H9 (cell line): ENCODE measurements at regions not wholly inside any gene's neighbourhood (a gene's known extent, or its start where the extent isn't known, plus 50 kb on each side); places are given as distances from the start of the nearest gene placed in this dataset.

ENCODE experiments used
- DNase-seq: peaks from one replicate; pipeline ENCODE4 v3.0.0-alpha.2; 2017
- H2AFZ ChIP-seq: one replicate; pipeline ENCODE4 v1.6.1; 2013; ENCODE audit warnings: mild to moderate bottlenecking, low read length, control low read depth, moderate library complexity
- H2AK5ac ChIP-seq: 2 replicates; pipeline ENCODE4 v1.6.1; 2013; ENCODE audit warnings: low read length, control low read depth, mixed read lengths; ENCODE audit not compliant: insufficient read length
- H2BK120ac ChIP-seq: one replicate; pipeline ENCODE4 v1.6.1; 2013; ENCODE audit warnings: low read depth, mild to moderate bottlenecking, low read length, control low read depth, inconsistent platforms; ENCODE audit not compliant: poor library complexity, severe bottlenecking
- H2BK12ac ChIP-seq: 2 replicates; pipeline ENCODE4 v1.6.1; 2013; ENCODE audit warnings: low read length, control low read depth, mixed read lengths, low read depth; ENCODE audit not compliant: insufficient read length
- H2BK15ac ChIP-seq: 2 replicates; pipeline ENCODE4 v1.6.1; 2013; ENCODE audit warnings: low read depth, low read length, control low read depth
- H2BK20ac ChIP-seq: one replicate; pipeline ENCODE4 v1.6.1; 2013; ENCODE audit warnings: low read depth, mild to moderate bottlenecking, low read length, control low read depth, inconsistent platforms; ENCODE audit not compliant: poor library complexity, severe bottlenecking
- H2BK5ac ChIP-seq: 2 replicates; pipeline ENCODE4 v1.6.1; 2013; ENCODE audit warnings: low read length, control low read depth, mixed read lengths; ENCODE audit not compliant: insufficient read length
- H3K14ac ChIP-seq: 2 replicates; pipeline ENCODE4 v1.6.1; 2013; ENCODE audit warnings: low read length, control low read depth; ENCODE audit not compliant: insufficient read depth
- H3K18ac ChIP-seq: 2 replicates; pipeline ENCODE4 v1.6.1; 2013; ENCODE audit warnings: low read depth, mild to moderate bottlenecking, mixed read lengths, low read length, control low read depth; ENCODE audit not compliant: insufficient read length
- H3K23ac ChIP-seq: 2 replicates; pipeline ENCODE4 v1.6.1; 2013; ENCODE audit warnings: low read length, control low read depth, mixed read lengths, low read depth; ENCODE audit not compliant: insufficient read length
- H3K23me2 ChIP-seq: 2 replicates; pipeline ENCODE4 v1.6.1; 2013; ENCODE audit warnings: low read depth, mild to moderate bottlenecking, mixed read lengths, low read length, control low read depth; ENCODE audit not compliant: insufficient read length, poor library complexity, severe bottlenecking
- H3K27ac ChIP-seq: 2 replicates; pipeline ENCODE4 v1.5.1; 2013; ENCODE audit warnings: low read length, control low read depth, mixed read lengths, low read depth; ENCODE audit not compliant: insufficient read length
- H3K27me3 ChIP-seq: 2 replicates; pipeline ENCODE4 v1.6.1; 2013; ENCODE audit warnings: low read length, control low read depth, inconsistent platforms; ENCODE audit not compliant: insufficient read depth
- H3K4ac ChIP-seq: 2 replicates; pipeline ENCODE4 v1.6.1; 2013; ENCODE audit warnings: low read depth, mild to moderate bottlenecking, control low read depth, inconsistent platforms, low read length, moderate library complexity
- H3K4me1 ChIP-seq: 2 replicates; pipeline ENCODE4 v1.6.1; 2013; ENCODE audit warnings: low read length, control low read depth, inconsistent platforms; ENCODE audit not compliant: insufficient read depth
- H3K4me2 ChIP-seq: 2 replicates; pipeline ENCODE4 v1.6.1; 2013; ENCODE audit warnings: low read length, control low read depth, mixed read lengths; ENCODE audit not compliant: insufficient read length, insufficient read depth
- H3K56ac ChIP-seq: 2 replicates; pipeline ENCODE4 v1.6.1; 2013; ENCODE audit warnings: low read depth, mild to moderate bottlenecking, mixed read lengths, low read length, control low read depth; ENCODE audit not compliant: insufficient read length
- H3K79me1 ChIP-seq: 2 replicates; pipeline ENCODE4 v1.6.1; 2013; ENCODE audit warnings: low read depth, mild to moderate bottlenecking, moderate library complexity, low read length, control low read depth, inconsistent platforms; ENCODE audit not compliant: insufficient read depth, poor library complexity, severe bottlenecking
- H3K79me2 ChIP-seq: 2 replicates; pipeline ENCODE4 v1.6.1; 2013; ENCODE audit warnings: low read length, control low read depth, inconsistent platforms; ENCODE audit not compliant: insufficient read depth
- H3K9ac ChIP-seq: 2 replicates; pipeline ENCODE4 v1.6.1; 2013; ENCODE audit warnings: low read length, control low read depth, mixed read lengths; ENCODE audit not compliant: insufficient read length; ENCODE audit errors: extremely low read depth
- H3K9me3 ChIP-seq: one replicate; pipeline ENCODE4 v1.6.1; 2013; ENCODE audit warnings: low read depth, low read length, inconsistent platforms; ENCODE audit not compliant: control insufficient read depth
- H3T11ph ChIP-seq: one replicate; pipeline ENCODE4 v1.6.1; 2013; ENCODE audit warnings: mild to moderate bottlenecking, low read length, control low read depth, inconsistent platforms
- H4K20me1 ChIP-seq: one replicate; pipeline ENCODE4 v1.6.1; 2013; ENCODE audit not compliant: control insufficient read depth, insufficient read length, insufficient read depth
- H4K5ac ChIP-seq: 2 replicates; pipeline ENCODE4 v1.6.1; 2013; ENCODE audit warnings: low read depth, mild to moderate bottlenecking, mixed read lengths, low read length, control low read depth; ENCODE audit not compliant: insufficient read length
- H4K8ac ChIP-seq: replicated peaks from 2 replicates; pipeline ENCODE4 v1.6.1; 2013; ENCODE audit warnings: low read length, control low read depth, mixed read lengths, low read depth; ENCODE audit not compliant: insufficient read length
- H4K91ac ChIP-seq: 2 replicates; pipeline ENCODE4 v1.6.1; 2013; ENCODE audit warnings: low read depth, mild to moderate bottlenecking, moderate library complexity, mixed read lengths, low read length, control low read depth; ENCODE audit not compliant: insufficient read length
- H3K27ac Mint-ChIP-seq, 3 experiments: 2 replicates in 2 of 3; 3 replicates in 1 of 3; pipeline ENCODE4 v1.8.0; 2020 to 2021; ENCODE audit warnings: mixed read lengths in 3 of 3, mild to moderate bottlenecking in 1 of 3, moderate library complexity in 1 of 3
- H3K27me3 Mint-ChIP-seq: 2 replicates; pipeline ENCODE4 v1.8.0; 2021; ENCODE audit warnings: low read depth, mild to moderate bottlenecking, moderate library complexity, mixed read lengths
- H3K36me3 Mint-ChIP-seq, 3 experiments: 2 replicates in 2 of 3; 3 replicates in 1 of 3; pipeline ENCODE4 v1.8.0; 2020 to 2021; ENCODE audit warnings: low read depth in 3 of 3, mixed read lengths in 3 of 3; ENCODE audit not compliant: insufficient read depth in 1 of 3
- H3K4me1 Mint-ChIP-seq, 2 experiments: 2 replicates each; pipeline ENCODE4 v1.8.0; 2020; ENCODE audit warnings: mixed read lengths in 2 of 2
- H3K4me3 Mint-ChIP-seq, 2 experiments: 2 replicates in 1 of 2; 3 replicates in 1 of 2; pipeline ENCODE4 v1.8.0; 2020 to 2021; ENCODE audit warnings: mild to moderate bottlenecking in 2 of 2, mixed read lengths in 2 of 2, moderate library complexity in 1 of 2
- H3K9me3 Mint-ChIP-seq, 2 experiments: 2 replicates in 1 of 2; 3 replicates in 1 of 2; pipeline ENCODE4 v1.8.0; 2020; ENCODE audit warnings: mild to moderate bottlenecking in 2 of 2, mixed read lengths in 2 of 2, moderate library complexity in 1 of 2
- CTCF ChIP-seq: fragments of 200-600 bp; sonication (generic); conservative IDR thresholded peaks from 3 replicates; pipeline ENCODE4 v1.8.0; 2021; ENCODE audit warnings: antibody characterized with exemption, mild to moderate bottlenecking
- WGBS: extraction: QIAGEN DNeasy Blood & Tissue Kit; methylation state at CpG from one replicate; pipeline ENCODE4 v1.1.7; 2013; ENCODE audit warnings: missing lambda C conversion rate, low lambda C conversion rate, mixed read lengths; ENCODE audit not compliant: insufficient read length; ENCODE audit errors: extremely low coverage; 5-methylcytosine and 5-hydroxymethylcytosine counted together

DNA sequence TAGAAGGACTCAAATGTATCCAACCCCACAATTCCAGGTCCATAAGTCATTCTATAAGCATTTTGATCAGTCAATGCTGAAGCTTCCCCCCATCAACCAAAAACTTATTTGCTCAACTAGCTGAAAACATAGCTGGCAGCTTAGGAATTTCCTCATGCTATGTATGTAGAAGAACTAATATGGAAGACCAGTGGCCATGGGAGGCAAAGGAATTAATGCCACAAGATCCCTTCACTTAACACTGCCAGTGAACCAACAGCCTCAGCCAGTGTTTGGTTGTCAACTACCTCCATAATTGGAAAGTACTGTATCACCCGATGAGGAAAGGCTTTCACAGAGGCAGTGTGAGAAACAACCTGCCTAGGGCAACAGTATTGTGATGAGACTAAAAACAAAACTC is 105.4 kb downstream of the ZNF429 start:
- Histone ChIP-seq H3K9me3 (peaks cover 9% of the 10 kb centered on the region), H4K5ac (no peak overlapping the region), H3K9ac (no peak overlapping the region), H3K18ac (no peak overlapping the region), H3T11ph (no peak overlapping the region), H2BK20ac (no peak overlapping the region), H3K79me2 (no peaks in the 10 kb centered on the region), H3K4me1 (no peaks in the 10 kb centered on the region), H2BK15ac (no peak overlapping the region), H4K20me1 (no peaks in the 10 kb centered on the region), H3K14ac (no peak overlapping the region), H3K23me2 (no peaks in the 10 kb centered on the region), H2BK5ac (no peak overlapping the region), H2AK5ac (no peak overlapping the region), H2BK12ac (no peak overlapping the region), H2AFZ (no peak overlapping the region), H2BK120ac (no peak overlapping the region), H3K79me1 (no peaks in the 10 kb centered on the region), H4K91ac (no peak overlapping the region), H4K8ac (no peak overlapping the region), H3K4ac (no peak overlapping the region), H3K56ac (no peak overlapping the region), H3K23ac (no peak overlapping the region), H3K27me3 (no peaks in the 10 kb centered on the region), H3K4me2 (no peak overlapping the region), H3K27ac (no peak overlapping the region)
- TF ChIP-seq CTCF: no peak
- no CpG with 5 or more reads among the region's 1 CpG for WGBS
- no peak overlapping the region for H3K4me3 Mint-ChIP-seq
- H3K27me3 Mint-ChIP-seq: peaks cover 11% of the 10 kb centered on the region
- H3K4me1 Mint-ChIP-seq: peaks cover 2 to 7% of the 10 kb centered on the region in 2 experiments; a peak in 1 of 4 replicates
- H3K9me3 Mint-ChIP-seq: peaks cover 66 to 74% of the 10 kb centered on the region in 2 experiments
- H3K27ac Mint-ChIP-seq: no peak overlapping the region
- peaks cover 4 to 8% (median 7%) of the 10 kb centered on the region in 3 experiments; a peak in 4 of 7 replicates for H3K36me3 Mint-ChIP-seq
- DNase-seq: no peak
